GM19438 (cell line): ENCODE measurements at regions not wholly inside any gene's neighbourhood (a gene's known extent, or its start where the extent isn't known, plus 50 kb on each side); places are given as distances from the start of the nearest gene placed in this dataset.
A peak's percentile ranks its signal among the peaks of the same experiment; 100 is the strongest.
"Not testable (repeated sequence)": the region's sequence is repeated elsewhere in the genome, so short reads cannot be mapped to it uniquely, and the experiment has no call there.

Experiments used
- ATAC-seq: cut with Tn5 transposase; IDR thresholded peaks from one replicate; pipeline ENCODE4 v1.9.1; 2021; ENCODE audit warnings: low read depth; ENCODE audit not compliant: unreplicated experiment

DNA sequence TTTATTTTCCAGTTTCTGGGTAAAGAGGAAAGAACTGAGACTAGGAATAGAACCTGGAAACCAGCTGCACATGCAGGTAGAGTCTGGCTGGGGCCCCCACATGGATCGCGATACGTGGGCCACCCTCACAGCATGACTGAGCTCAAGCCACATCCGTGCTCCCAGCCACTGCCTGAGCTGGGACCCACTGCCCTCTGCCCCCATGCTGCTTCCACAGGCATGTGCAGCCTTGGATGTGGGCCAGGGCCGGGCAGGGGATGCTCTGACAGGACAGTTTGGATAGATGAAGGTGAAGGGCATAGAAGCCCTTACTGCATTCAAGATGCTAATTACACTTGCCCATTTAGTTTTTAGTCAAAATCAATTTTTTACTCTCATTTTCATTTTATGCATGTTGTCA lies 321.2 kb downstream of the DCDC2C start:
- no peak for ATAC-seq

DNA sequence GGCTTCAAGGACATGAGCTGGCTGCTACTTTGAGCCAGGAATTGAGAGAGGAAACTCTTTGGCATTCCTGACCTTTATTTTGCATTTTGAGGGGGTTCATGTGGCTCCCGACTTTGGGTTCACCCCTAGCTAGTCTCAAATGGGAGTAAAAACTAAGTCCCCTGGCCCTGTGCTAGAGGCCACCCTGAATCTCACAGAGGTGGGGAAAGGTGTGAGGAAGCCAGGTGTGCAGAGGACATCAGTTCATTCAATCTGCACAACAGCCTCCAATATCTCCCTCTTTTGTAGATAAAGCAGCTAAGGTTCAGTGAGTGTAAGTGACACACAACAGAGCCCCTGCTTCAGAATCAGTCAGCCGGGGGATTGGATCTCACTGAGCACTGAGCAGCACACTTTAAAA lies 325.7 kb downstream of the DCDC2C start:
- ATAC-seq = no peak

GRCh38 chr2:4039896-4040295 lies 336.5 kb downstream of the DCDC2C start:
- no peak for ATAC-seq

DNA sequence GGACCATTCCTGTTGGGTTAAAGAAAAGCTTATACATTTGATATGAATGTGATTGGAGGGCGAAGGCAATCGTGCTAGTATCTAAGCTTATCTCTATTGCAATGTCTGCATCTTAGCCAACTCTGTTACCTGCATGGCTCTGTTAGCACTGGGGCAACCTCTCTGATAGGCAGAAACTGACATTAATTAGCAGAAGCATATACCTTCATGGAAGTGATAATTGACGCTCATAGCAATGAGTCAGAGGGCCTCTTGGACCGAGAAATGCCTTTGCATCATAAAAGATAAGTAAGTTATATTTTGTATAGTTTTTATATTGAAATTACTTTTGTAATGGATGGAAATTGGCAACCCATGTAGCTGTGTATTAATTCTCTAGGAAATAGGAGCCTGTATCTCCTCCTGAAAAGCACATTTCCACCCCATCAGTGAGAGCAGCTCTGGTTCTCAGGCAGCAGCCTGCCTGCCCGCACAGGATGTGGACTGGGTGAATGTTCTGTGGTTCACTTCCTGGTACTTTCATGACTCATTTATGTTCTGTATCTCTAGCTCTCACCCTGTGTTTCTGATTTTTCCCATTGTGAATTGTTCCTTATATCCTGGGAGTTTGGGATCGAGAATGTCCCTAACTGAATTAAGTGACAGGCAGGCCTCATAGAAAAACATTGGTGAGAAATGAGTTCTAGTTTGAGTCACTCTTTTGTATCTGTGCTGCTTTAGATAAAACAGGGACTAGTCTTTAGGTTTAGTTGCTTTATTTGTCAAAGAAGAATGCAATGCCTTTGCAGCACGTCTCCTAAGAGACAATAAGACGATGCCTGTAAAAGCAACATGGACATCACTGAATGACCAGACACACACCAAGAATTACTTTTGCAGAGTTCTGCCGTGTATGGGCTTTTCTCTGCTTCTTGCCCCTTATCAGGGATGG lies 344.9 kb downstream of the DCDC2C start:
- ATAC-seq = peak; percentile 62

DNA sequence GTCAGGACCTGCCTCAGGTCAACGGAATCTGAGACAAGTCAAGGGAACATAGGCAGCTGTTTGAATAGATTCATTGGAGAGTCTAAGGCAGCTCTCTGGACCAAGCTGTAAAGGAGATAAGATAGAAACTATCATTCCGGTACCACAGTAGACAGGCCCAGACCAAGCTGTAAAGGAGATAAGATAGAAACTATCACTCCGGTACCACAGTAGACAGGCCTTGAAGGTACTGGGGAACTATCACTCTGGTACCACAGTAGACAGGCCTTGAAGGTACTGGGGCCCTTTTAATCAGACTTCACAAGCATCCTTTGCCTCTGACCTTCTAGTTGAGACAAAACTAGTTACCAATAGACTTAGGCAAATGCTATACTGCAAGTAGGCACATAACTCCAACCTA lies 346.1 kb downstream of the DCDC2C start:
- no peak for ATAC-seq

GRCh38 chr2:4053769-4054493 lies 350.6 kb downstream of the DCDC2C start:
- no peak for ATAC-seq

DNA sequence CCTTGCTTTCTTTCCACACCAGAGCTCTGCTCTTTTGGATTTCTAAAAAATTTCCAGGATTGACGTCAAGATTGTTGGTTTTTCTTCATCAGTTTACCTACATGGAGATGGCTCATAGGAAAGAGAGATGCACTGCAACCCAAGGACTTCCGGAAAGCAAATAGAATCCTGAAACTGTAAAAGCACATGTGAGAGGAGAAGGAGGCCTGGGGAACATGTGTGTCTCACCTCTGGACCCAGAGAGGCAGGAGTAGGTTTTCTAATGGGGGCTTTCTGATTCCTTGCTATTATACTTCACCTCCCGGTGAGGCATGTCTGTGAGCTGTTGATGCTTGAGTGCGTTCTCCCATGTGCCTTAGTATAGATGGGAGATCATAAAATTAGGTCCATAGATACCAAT lies 362.8 kb downstream of the DCDC2C start:
- no peak for ATAC-seq

DNA sequence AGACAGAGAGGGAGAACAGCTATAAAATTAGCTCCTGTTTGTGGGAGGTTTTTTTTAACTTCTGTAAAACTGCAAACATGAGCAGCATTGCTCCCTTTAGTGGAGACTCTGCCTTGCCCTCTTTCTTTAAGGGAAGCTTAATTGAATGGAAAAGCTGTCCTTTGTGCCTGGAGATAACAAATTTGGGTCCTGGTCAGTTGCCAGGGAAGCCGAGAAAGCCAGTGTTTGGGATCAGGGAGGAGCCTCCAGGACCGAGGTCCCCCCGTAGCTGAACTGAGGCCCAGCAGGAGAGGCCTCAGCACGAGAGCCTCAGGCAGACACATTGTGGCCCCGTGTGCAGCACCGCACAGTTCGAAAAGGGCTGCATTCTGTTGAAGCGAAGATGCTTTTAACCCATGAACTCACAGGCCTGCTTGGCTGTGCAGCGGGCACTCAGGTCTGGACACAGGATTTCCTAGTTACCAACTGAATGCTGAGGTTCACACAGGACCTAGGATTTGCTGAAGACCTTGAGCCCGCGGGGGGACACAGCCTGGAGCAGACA lies 369.7 kb downstream of the DCDC2C start:
- no peak for ATAC-seq

DNA sequence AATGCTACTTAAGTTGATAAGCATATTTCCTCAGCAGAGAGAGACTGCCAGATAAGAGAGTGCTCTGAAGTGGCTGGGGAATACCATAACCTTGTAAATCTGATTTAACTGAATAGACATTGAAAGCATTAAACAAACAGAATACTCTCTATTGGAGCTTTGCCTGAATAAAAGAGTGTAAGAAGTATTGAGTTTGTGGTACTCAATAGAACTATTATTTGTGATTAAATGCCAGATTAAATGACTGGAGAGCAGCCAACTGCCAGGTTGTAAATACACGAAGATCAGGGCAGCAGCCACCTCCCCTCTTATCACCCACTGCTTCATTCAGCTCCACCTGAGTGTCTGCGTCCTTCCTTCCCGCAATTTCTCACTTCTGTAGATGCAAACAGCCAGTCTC lies 373.6 kb downstream of the DCDC2C start:
- ATAC-seq = no peak

DNA sequence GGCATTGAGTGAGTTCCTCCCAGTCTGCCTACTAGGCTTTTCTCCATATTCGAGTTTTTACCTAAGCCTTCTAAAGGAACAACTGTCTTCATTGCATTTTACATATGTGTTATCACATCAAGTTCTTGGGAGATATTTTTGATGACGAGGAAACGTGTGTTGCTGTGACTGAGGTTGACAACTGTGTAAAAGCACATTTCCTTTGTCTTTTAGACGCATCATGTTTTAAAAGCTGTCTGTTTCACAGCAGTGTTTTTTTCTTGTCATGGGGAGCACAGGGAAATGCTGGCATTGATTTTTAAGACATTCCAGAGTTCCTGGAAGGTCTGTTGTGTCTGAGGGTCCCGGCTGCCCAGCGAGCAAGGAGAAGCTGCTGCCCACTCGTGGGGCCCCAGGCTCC lies 381.8 kb downstream of the DCDC2C start:
- no peak for ATAC-seq

DNA sequence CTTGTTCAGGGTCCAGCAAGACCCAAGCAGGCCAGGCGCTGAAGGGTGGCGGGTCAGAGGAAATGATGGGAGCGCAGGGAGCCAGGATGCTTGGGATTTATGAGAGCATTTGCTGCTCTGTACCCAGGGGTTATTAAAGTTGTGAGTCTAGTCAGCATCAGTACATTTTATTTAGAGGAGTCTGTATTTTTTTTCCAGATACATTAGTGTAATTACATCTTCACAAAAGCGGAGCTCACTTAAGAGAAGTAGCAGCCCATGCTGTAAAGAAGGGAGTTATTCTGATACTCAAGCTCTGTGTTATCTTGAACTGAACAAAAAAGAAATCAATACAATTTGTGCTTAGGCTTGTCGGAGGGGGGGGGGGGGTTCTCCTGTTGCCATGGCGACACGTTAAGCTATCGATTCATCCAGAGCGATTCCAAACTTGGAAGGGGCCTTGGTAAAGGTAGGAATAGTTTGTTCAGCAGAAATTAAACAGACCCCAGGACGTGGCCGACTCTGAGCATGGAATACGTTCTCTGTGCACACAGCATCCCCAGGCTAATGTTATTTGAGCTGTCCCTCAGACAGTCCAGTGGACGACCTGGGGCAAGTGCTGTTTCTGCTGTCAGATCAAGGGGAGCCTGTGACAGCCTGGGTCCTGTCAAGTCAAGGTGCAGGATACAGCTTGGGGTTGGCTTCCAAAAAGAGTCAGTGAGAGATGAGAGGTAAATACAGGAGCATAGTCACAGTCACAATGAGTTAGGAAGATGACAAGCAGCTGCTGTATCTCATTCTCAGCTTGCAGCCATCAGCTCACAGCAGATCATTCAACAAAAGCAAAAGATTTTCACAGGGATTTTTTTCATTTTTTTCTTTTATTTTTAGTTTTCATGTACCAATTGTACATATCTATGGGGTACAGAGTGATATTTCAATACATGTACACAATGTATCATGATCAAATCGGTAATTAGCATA lies 387.6 kb downstream of the DCDC2C start:
- no peak for ATAC-seq

DNA sequence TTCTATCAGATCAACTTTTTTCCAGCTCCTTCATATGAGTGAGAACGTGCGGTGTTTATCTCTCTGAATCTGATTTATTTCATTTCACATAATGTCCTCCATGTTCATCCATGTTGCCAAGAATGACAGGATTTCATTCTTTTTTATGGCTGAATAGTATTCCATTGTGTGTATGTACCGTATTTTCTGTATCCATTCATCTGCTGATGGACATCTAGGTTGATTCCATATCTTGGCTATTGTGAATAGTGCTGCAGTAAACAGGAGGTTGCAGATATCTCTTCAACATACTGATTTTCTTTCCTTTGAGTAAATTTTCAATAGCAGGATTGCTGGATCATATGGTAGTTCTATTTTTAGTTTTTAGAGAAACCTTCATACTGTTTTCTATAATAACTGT lies 388.5 kb downstream of the DCDC2C start:
- no peak for ATAC-seq

- no peak for ATAC-seq
Observed at GRCh38 chr2:4094743-4095142, 391.4 kb downstream of the DCDC2C start.

- no peak for ATAC-seq
Observed at GRCh38 chr2:4096978-4097766, 393.8 kb downstream of the DCDC2C start.

DNA sequence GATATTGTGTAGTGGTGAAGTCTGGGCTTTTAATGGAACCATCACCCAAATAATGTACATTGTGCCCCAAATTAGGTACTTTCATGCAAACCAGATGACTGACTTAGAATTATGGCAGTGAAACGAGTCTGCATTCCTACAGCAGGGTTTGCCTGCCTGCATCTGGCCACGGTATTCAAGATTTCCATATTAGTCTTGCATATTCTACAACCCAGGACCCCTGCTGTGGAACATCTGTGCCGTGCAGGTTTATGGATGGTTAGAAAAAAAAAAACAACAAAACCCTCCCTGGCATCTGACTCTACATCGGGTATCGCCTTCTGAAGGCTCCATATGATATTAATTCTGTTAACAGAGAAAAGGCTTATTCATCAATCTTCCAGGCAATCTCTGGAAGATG lies 394.8 kb downstream of the DCDC2C start:
- no peak for ATAC-seq

DNA sequence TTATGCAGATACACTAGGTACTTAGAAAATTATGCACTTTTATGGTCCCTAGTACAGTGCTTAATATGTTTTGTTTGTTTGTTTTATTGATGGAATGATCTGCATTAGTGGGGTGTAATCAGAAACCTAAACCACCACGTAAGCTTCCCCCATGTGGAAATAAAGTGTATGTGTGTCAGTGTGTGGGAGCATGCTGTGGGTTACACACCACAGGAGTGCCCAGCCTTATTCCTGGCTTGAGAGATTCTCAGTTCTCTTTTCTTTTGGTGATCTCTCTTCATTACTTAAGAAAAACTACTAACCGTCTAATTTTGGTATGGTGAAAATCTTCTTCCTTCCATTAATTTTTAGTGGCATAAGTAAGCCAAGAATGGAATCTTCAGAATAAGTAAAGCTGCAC lies 398.6 kb downstream of the DCDC2C start:
- no peak for ATAC-seq

DNA sequence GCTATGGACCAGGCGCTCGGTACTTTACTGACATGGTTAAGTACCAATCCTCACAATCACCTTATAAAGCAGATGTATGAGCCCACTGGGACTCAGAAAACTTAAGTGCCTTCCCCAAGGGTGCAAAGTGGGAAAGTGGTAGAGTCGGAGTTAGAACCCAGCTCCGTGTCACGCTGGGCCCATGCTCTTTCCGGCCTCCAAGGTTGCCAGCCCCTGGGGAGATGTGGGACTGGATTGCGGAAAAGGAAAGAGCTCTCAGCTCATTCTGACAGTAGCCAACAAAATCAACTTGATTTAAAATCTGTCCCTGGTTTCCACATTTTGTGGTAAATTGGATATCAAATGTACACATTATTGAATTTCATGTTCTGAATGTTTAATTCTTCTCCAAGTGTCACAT lies 403.8 kb downstream of the DCDC2C start:
- ATAC-seq = no peak

DNA sequence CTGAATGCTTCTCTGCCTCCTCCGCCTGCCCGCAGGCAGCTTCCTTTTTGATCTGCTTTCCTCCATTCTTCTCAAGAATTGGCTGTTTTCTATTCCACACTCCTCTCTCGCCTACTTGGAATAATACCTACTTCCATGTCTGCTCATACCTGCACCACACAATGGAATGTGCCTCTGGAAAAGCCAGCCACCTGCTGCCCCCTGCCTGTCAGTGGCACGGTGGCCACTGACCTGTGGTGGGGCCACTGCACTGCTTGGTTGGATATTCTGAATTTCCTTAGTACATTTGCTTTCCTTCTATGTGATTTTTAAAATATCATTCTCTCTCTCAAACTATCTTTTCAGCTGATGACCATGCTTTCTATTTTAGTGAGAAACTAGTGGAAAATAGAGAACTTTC lies 406.9 kb downstream of the DCDC2C start:
- no peak for ATAC-seq

DNA sequence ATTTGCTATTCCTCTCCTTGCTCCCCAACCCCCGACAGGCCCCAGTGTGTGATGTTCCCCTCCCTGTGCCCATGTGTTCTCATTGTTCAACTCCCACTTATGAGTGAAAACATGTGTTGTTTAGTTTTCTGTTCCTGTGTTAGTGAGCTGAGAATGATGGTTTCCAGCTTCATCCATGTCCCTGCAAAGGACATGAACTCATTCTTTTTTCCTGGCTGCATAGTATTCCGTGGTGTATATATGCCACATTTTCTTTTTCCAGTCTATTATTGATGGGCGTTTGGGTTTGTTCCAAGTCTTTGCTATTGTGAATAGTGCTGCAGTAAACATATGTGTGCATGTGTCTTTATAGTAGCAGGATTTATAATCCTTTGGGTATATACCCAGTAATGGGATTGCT lies 412.1 kb downstream of the DCDC2C start:
- ATAC-seq = not testable (repeated sequence)

DNA sequence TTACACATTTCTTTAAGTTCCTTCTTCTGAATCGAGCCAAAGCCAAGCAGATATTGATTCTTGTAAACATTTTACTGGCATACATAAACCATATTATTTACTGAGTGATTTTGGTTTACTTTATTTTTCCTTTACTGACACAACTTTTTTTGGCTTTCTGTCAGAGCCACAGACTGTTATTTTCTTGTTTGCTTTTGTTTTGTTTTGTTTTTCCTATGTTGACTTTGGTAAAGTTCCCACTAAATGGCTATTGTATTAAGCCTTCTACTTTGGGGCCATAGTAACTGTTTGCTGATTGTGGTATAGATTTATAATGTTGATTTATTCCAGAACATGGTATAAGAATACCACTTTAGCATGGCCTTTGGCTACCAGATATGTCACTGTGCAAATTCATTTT lies 419.4 kb downstream of the DCDC2C start:
- no peak for ATAC-seq
